CD4-positive, alpha-beta T cell treated with Interleukin-6 at 100 ng/mL for 8 hours (primary cell): ENCODE measurements at regions not wholly inside any gene's neighbourhood (a gene's known extent, or its start where the extent isn't known, plus 50 kb on each side); places are given as distances from the start of the nearest gene placed in this dataset.

Experiments used
- DNase-seq: peaks from one replicate; pipeline ENCODE4 v3.0.0-alpha.2; 2020; ENCODE audit warnings: mixed read lengths, low spot score

DNA sequence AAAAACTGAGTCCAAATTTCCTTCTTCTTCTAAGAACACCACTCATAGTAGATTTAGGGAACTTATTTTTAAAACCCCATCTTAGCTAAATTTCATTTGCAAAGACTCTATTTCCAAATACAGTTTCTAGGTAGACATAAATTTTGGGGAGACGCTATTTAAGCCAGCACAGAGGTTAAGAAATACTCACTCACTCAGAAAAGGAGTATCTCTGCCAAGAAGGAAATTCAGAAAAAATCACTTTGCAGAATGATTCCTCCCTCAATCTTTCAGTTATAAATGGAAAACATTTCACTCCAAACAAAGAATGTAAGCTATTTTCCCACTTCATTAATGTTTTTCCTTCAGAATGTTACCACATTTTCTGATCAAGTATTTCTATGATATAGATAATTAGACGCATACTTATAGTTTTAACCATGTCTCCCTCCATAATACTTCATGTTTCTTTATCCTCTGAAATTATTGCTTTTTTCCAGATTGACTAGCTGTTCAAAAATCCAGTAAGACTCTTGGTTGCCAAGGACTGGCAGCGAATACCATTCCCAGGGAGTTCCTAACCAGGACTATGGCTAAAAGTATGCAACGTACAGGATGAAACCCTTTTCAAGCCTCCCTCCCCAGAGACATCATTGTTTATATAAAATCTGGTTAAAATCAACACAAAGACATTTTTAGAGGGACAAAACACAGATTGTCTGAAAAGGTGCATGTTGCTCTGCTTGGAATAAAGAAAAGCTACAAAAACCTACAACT lies 52.5 kb upstream of the RXFP2 start:
- DNase-seq = no peak
